ENCODE measurements at regions not wholly inside any gene's neighbourhood (a gene's known extent, or its start where the extent isn't known, plus 50 kb on each side); places are given as distances from the start of the nearest gene placed in this dataset.
"Not testable (repeated sequence)": the region's sequence is repeated elsewhere in the genome, so short reads cannot be mapped to it uniquely, and the experiment has no call there.

GRCh38 chrX:87975365-87975764, 457.8 kb downstream of the KLHL4 start:
- Histone ChIP-seq H3K27ac (ENCODE audit: low read depth in 1 of 2, low read length in 1 of 2) (no peak overlapping the region), H3K4me1 (ENCODE audit: control insufficient read depth in 5 of 5, insufficient read depth in 5 of 5, low read length in 5 of 5) (no peaks in the 10 kb centered on the region), H3K4me3 (no peak overlapping the region), H3K9ac (ENCODE audit: insufficient read depth in 1 of 2, low read length in 2 of 2) (no peak overlapping the region), H3K9me3 (ENCODE audit: control insufficient read depth in 4 of 4, insufficient read depth in 3 of 4, low read length in 3 of 4) (peaks cover 0 to 5% (median 0%) of the 10 kb centered on the region in 4 donors), H3K36me3 (ENCODE audit: control insufficient read depth in 4 of 4, insufficient read depth in 4 of 4, low read length in 4 of 4) (no peaks in the 10 kb centered on the region), H3K27me3 (ENCODE audit: control insufficient read depth in 3 of 3, insufficient read depth in 3 of 3, low read length in 2 of 3) (peaks cover 0 to 5% (median 3%) of the 10 kb centered on the region in 3 donors)
- no peak for ATAC-seq (ENCODE audit: insufficient read depth, low FRiP score)
- DNase-seq = no peak
- no peak for TF ChIP-seq CTCF (IDR thresholded peaks at IDR 0.05; ENCODE audit: control extremely low read depth, extremely low read depth)
- WGBS, 2 donors = 82 to 94% methylated on average over 1 of the region's 1 CpG

- H3K9ac ChIP-seq (ENCODE audit: insufficient read depth in 1 of 2, low read length in 2 of 2); H3K9me3 ChIP-seq (ENCODE audit: control insufficient read depth in 4 of 4, insufficient read depth in 3 of 4, low read length in 3 of 4); ATAC-seq (ENCODE audit: insufficient read depth, low FRiP score); H3K4me1 ChIP-seq (ENCODE audit: control insufficient read depth in 5 of 5, insufficient read depth in 5 of 5, low read length in 5 of 5); H3K4me3 ChIP-seq; H3K27ac ChIP-seq (ENCODE audit: low read depth in 1 of 2, low read length in 1 of 2); H3K36me3 ChIP-seq (ENCODE audit: control insufficient read depth in 4 of 4, insufficient read depth in 4 of 4, low read length in 4 of 4); DNase-seq; H3K27me3 ChIP-seq (ENCODE audit: control insufficient read depth in 3 of 3, insufficient read depth in 3 of 3, low read length in 2 of 3): not testable (repeated sequence)
- 84 to 86% methylated on average over 3 of the region's 3 CpGs for WGBS, 2 donors
Measured at GRCh38 chrX:88007873-88008272, 490.3 kb downstream of the KLHL4 start.

- no peak overlapping the region for H3K9ac ChIP-seq (ENCODE audit: insufficient read depth in 1 of 2, low read length in 2 of 2)
- WGBS, 2 donors = 81 to 91% methylated on average over 3 of the region's 3 CpGs
- H3K9me3 ChIP-seq (ENCODE audit: control insufficient read depth in 4 of 4, insufficient read depth in 3 of 4, low read length in 3 of 4) = no peaks in the 10 kb centered on the region
- H3K36me3 ChIP-seq (ENCODE audit: control insufficient read depth in 4 of 4, insufficient read depth in 4 of 4, low read length in 4 of 4) = no peaks in the 10 kb centered on the region
- no peak for DNase-seq
- H3K4me3 ChIP-seq = no peak overlapping the region
- H3K27ac ChIP-seq (ENCODE audit: low read depth in 1 of 2, low read length in 1 of 2) = no peak overlapping the region
- no peaks in the 10 kb centered on the region for H3K4me1 ChIP-seq (ENCODE audit: control insufficient read depth in 5 of 5, insufficient read depth in 5 of 5, low read length in 5 of 5)
- ATAC-seq (ENCODE audit: insufficient read depth, low FRiP score) = no peak
- H3K27me3 ChIP-seq (ENCODE audit: control insufficient read depth in 3 of 3, insufficient read depth in 3 of 3, low read length in 2 of 3) = no peaks in the 10 kb centered on the region
- no peak for TF ChIP-seq CTCF (IDR thresholded peaks at IDR 0.05; ENCODE audit: control extremely low read depth, extremely low read depth)
Measured at GRCh38 chrX:88024022-88024421, 506.4 kb downstream of the KLHL4 start.

GRCh38 chrX:88072339-88073030, 554.9 kb downstream of the KLHL4 start:
- TF ChIP-seq CTCF (IDR thresholded peaks at IDR 0.05; ENCODE audit: control extremely low read depth, extremely low read depth) = no peak
- Histone ChIP-seq H3K27me3 (ENCODE audit: control insufficient read depth in 3 of 3, insufficient read depth in 3 of 3, low read length in 2 of 3) (no peaks in the 10 kb centered on the region), H3K36me3 (ENCODE audit: control insufficient read depth in 4 of 4, insufficient read depth in 4 of 4, low read length in 4 of 4) (no peaks in the 10 kb centered on the region), H3K9me3 (ENCODE audit: control insufficient read depth in 4 of 4, insufficient read depth in 3 of 4, low read length in 3 of 4) (no peaks in the 10 kb centered on the region), H3K27ac (ENCODE audit: low read depth in 1 of 2, low read length in 1 of 2) (no peak overlapping the region), H3K4me1 (ENCODE audit: control insufficient read depth in 5 of 5, insufficient read depth in 5 of 5, low read length in 5 of 5) (no peaks in the 10 kb centered on the region), H3K4me3 (no peak overlapping the region), H3K9ac (ENCODE audit: insufficient read depth in 1 of 2, low read length in 2 of 2) (no peak overlapping the region)
- ATAC-seq (ENCODE audit: insufficient read depth, low FRiP score) = no peak
- no peak for DNase-seq
- WGBS, 2 donors = 78 to 80% methylated on average over 2 of the region's 2 CpGs

All from lung (tissue), 11 donors.